Transverse colon (tissue), 4 donors: ENCODE measurements at regions not wholly inside any gene's neighbourhood (a gene's known extent, or its start where the extent isn't known, plus 50 kb on each side); places are given as distances from the start of the nearest gene placed in this dataset.

Experiments
- CTCF ChIP-seq, 5 experiments: fragments of 200-600 bp in 3 of 5; fragments of 450-650 bp in 2 of 5; sonication (generic) in 3 of 5; IDR thresholded peaks; 1 replicate in 2 of 5; 2 replicates in 3 of 5; pipeline ENCODE4 v1.5.1; 2016 to 2017; ENCODE audit warnings: antibody characterized with exemption in 5 of 5, inconsistent platforms in 3 of 5, mild to moderate bottlenecking in 2 of 5, moderate library complexity in 1 of 5
- POLR2A ChIP-seq: fragments of 450-650 bp; IDR thresholded peaks from one replicate; pipeline ENCODE4 v1.6.1; 2016; ENCODE audit warnings: antibody characterized with exemption, mild to moderate bottlenecking, moderate library complexity
- POLR2AphosphoS5 ChIP-seq, 3 donors: sonication (generic); formaldehyde crosslinking; IDR thresholded peaks; one replicate each; pipeline ENCODE4 v1.6.1; 2016; ENCODE audit warnings: antibody characterized with exemption in 3 of 3

GRCh38 chr2:163198972-163199371 is 360.4 kb upstream of the KCNH7 start:
- no peak for TF ChIP-seq POLR2AphosphoS5 (IDR thresholded peaks at IDR 0.05)
- TF ChIP-seq POLR2A: no peak
- no peak for TF ChIP-seq CTCF (IDR thresholded peaks at IDR 0.05)
